ENCODE measurements at regions not wholly inside any gene's neighbourhood (a gene's known extent, or its start where the extent isn't known, plus 50 kb on each side); places are given as distances from the start of the nearest gene placed in this dataset.
"Not testable (repeated sequence)": the region's sequence is repeated elsewhere in the genome, so short reads cannot be mapped to it uniquely, and the experiment has no call there.

GRCh38 chr2:62321380-62322289, 125.7 kb downstream of the B3GNT2 start (continued):
- no peak for TF ChIP-seq EZH2phosphoT487 (IDR thresholded peaks at IDR 0.05; ENCODE audit: borderline replicate concordance)

GRCh38 chr2:62320657-62321357, 124.9 kb downstream of the B3GNT2 start:
- intact Hi-C loops (cut with micrococcal nuclease) = no loop called here
- ChIA-PET CTCF (no interaction called here), POLR2A (no interaction called here), RAD21 (ENCODE audit: low non-redundant PET in 1 of 2, low total read pairs in 2 of 2, uncharacterized antibody in 2 of 2, unreplicated experiment in 2 of 2) (no interaction called here)
- Histone ChIP-seq H2AFZ (ENCODE audit: low read depth, low read length, poor library complexity, severe bottlenecking) (no peak overlapping the region), H3K4me2 (ENCODE audit: low read length) (no peak overlapping the region), H3K27me3 (ENCODE audit: insufficient read depth, low read length) (no peaks in the 10 kb centered on the region), H3K36me3 (ENCODE audit: control insufficient read depth in 1 of 2, insufficient read depth in 2 of 2, low read length in 2 of 2) (no peaks in the 10 kb centered on the region), H3K9me2 (ENCODE audit: insufficient read depth) (no peaks in the 10 kb centered on the region), H3K79me2 (ENCODE audit: insufficient read depth, low read length) (no peaks in the 10 kb centered on the region), H3K27ac (ENCODE audit: low read depth, low read length) (no peak overlapping the region), H3K4me1 (ENCODE audit: control insufficient read depth in 1 of 2, insufficient read depth in 2 of 2, low read length in 2 of 2) (no peaks in the 10 kb centered on the region), H3K4me3 (replicated peaks in 1 of 2; ENCODE audit: low read depth in 1 of 2, low read length in 2 of 2) (no peak overlapping the region), H3K9ac (ENCODE audit: low read length) (no peak overlapping the region), H4K20me1 (ENCODE audit: insufficient read depth) (no peaks in the 10 kb centered on the region), H3K9me3 (ENCODE audit: control insufficient read depth in 1 of 2, insufficient read depth in 1 of 2, low read depth in 1 of 2, low read length in 2 of 2) (no peaks in the 10 kb centered on the region; a peak in 1 of 4 replicates)
- no peak for TF ChIP-seq SP1 (IDR thresholded peaks at IDR 0.05; ENCODE audit: low read depth)
- TF ChIP-seq ZFX (IDR thresholded peaks at IDR 0.05) = no peak
- no peak for TF ChIP-seq POLR2A (IDR thresholded peaks at IDR 0.05; ENCODE audit: borderline replicate concordance, extremely low read depth, insufficient read depth, insufficient read length)
- no peak for TF ChIP-seq SRF (IDR thresholded peaks at IDR 0.05; ENCODE audit: low read depth)
- no peak for TF ChIP-seq EZH2phosphoT487 (IDR thresholded peaks at IDR 0.05; ENCODE audit: borderline replicate concordance)
- TF ChIP-seq ATF3 (IDR thresholded peaks at IDR 0.05) = no peak
- no peak for TF ChIP-seq ELF1 (IDR thresholded peaks at IDR 0.05; ENCODE audit: borderline replicate concordance, low read depth)
- no peak for TF ChIP-seq CBX3 (IDR thresholded peaks at IDR 0.05; ENCODE audit: low read depth)
- TF ChIP-seq RAD21 (IDR thresholded peaks at IDR 0.05; ENCODE audit: low read depth) = no peak
- ATAC-seq = no peak
- BruUV-seq (replicated peaks) = no TSS peak
- DNase-seq (ENCODE audit: low read depth, low spot score) = no peak

- H3K79me2 ChIP-seq (ENCODE audit: insufficient read depth, low read length); H3K27ac ChIP-seq (ENCODE audit: low read depth, low read length); H3K4me3 ChIP-seq (replicated peaks in 1 of 2; ENCODE audit: low read depth in 1 of 2, low read length in 2 of 2); CTCF ChIA-PET; H3K4me2 ChIP-seq (ENCODE audit: low read length); H3K27me3 ChIP-seq (ENCODE audit: insufficient read depth, low read length); intact Hi-C loops (cut with micrococcal nuclease); BruUV-seq (replicated peaks); DNase-seq (ENCODE audit: low read depth, low spot score); H3K9me3 ChIP-seq (ENCODE audit: control insufficient read depth in 1 of 2, insufficient read depth in 1 of 2, low read depth in 1 of 2, low read length in 2 of 2); H2AFZ ChIP-seq (ENCODE audit: low read depth, low read length, poor library complexity, severe bottlenecking); H3K36me3 ChIP-seq (ENCODE audit: control insufficient read depth in 1 of 2, insufficient read depth in 2 of 2, low read length in 2 of 2); H3K9ac ChIP-seq (ENCODE audit: low read length); H3K9me2 ChIP-seq (ENCODE audit: insufficient read depth); H3K4me1 ChIP-seq (ENCODE audit: control insufficient read depth in 1 of 2, insufficient read depth in 2 of 2, low read length in 2 of 2); POLR2A ChIA-PET; ATAC-seq; H4K20me1 ChIP-seq (ENCODE audit: insufficient read depth): not testable (repeated sequence)
- RAD21 ChIA-PET (ENCODE audit: low non-redundant PET in 1 of 2, low total read pairs in 2 of 2, uncharacterized antibody in 2 of 2, unreplicated experiment in 2 of 2) = interaction anchor here in 1 of 2 experiments (0.5 kb wide), 1 partner anchor 123 kb away, joined by 4 read pairs; no protein-coding TSS in a partner anchor
Observed at GRCh38 chr2:62320137-62320536, 124.2 kb downstream of the B3GNT2 start.

All from HCT116 (cell line).